Loucy (cell line): ENCODE measurements at regions not wholly inside any gene's neighbourhood (a gene's known extent, or its start where the extent isn't known, plus 50 kb on each side); places are given as distances from the start of the nearest gene placed in this dataset.

Source experiments
- H2AFZ ChIP-seq: fragments of 200-600 bp; sonication (generic); 2 replicates; pipeline ENCODE4 v1.6.0; 2016; ENCODE audit warnings: antibody characterized with exemption, mild to moderate bottlenecking, low read length, moderate library complexity
- H3F3A ChIP-seq: fragments of 200-600 bp; 2 replicates; pipeline ENCODE4 v1.6.0; 2016; ENCODE audit warnings: antibody characterized with exemption, low read depth, mild to moderate bottlenecking
- H3K27me3 ChIP-seq: fragments of 200-600 bp; sonication (generic); 2 replicates; pipeline ENCODE4 v1.6.1; 2014; ENCODE audit warnings: low read length, mild to moderate bottlenecking; ENCODE audit not compliant: insufficient read depth, poor library complexity, severe bottlenecking
- H3K36me3 ChIP-seq: fragments of 200-600 bp; sonication (generic); 2 replicates; pipeline ENCODE4 v1.6.1; 2016; ENCODE audit warnings: low read length; ENCODE audit not compliant: insufficient read depth
- H3K4me1 ChIP-seq: fragments of 200-600 bp; sonication (generic); 2 replicates; pipeline ENCODE4 v1.5.1; 2014; ENCODE audit warnings: low read length, mild to moderate bottlenecking; ENCODE audit not compliant: insufficient read depth, poor library complexity, severe bottlenecking
- H3K4me2 ChIP-seq: fragments of 200-600 bp; sonication (generic); 2 replicates; pipeline ENCODE4 v1.6.0; 2014; ENCODE audit warnings: antibody characterized with exemption, low read length, low read depth, mild to moderate bottlenecking; ENCODE audit not compliant: poor library complexity, severe bottlenecking
- H3K4me3 ChIP-seq: fragments of 200-600 bp; sonication (generic); 2 replicates; pipeline ENCODE4 v1.5.1; 2014; ENCODE audit warnings: low read length, mild to moderate bottlenecking, mixed read lengths; ENCODE audit not compliant: poor library complexity, severe bottlenecking
- H3K79me2 ChIP-seq: fragments of 200-600 bp; sonication (generic); 2 replicates; pipeline ENCODE4 v1.6.1; 2014; ENCODE audit warnings: low read length; ENCODE audit not compliant: insufficient read depth
- H3K9ac ChIP-seq: fragments of 200-600 bp; sonication (generic); 2 replicates; pipeline ENCODE4 v1.6.0; 2014; ENCODE audit warnings: mild to moderate bottlenecking, low read depth, low read length, moderate library complexity; ENCODE audit not compliant: poor library complexity, severe bottlenecking
- H3K9me2 ChIP-seq: fragments of 200-600 bp; sonication (generic); replicated peaks from 2 replicates; pipeline ENCODE4 v1.6.1; 2016; ENCODE audit warnings: low read depth, low read length, mixed read lengths
- H3K9me3 ChIP-seq: fragments of 200-600 bp; sonication (generic); 2 replicates; pipeline ENCODE4 v1.6.1; 2014; ENCODE audit warnings: mild to moderate bottlenecking, antibody characterized with exemption, low read length, low read depth; ENCODE audit not compliant: insufficient read depth
- H4K20me1 ChIP-seq: fragments of 200-600 bp; sonication (generic); 2 replicates; pipeline ENCODE4 v1.6.0; 2014; ENCODE audit warnings: antibody characterized with exemption, low read length, mild to moderate bottlenecking; ENCODE audit not compliant: insufficient read depth, poor library complexity, severe bottlenecking
- CTCF ChIP-seq: fragments of 200-600 bp; sonication (generic); conservative IDR thresholded peaks from 2 replicates; pipeline ENCODE4 v1.5.1; 2014; ENCODE audit warnings: mild to moderate bottlenecking, antibody characterized with exemption, low read length
- EZH2phosphoT487 ChIP-seq: fragments of 200-600 bp; IDR thresholded peaks from 2 replicates; pipeline ENCODE4 v1.6.1; 2018; ENCODE audit warnings: antibody characterized with exemption, mild to moderate bottlenecking, moderate library complexity, borderline replicate concordance

- no peaks in the 10 kb centered on the region for H3K36me3 ChIP-seq
- TF ChIP-seq EZH2phosphoT487 (no peak), CTCF (no peak)
- no peaks in the 10 kb centered on the region for H3F3A ChIP-seq
- no peaks in the 10 kb centered on the region for H3K9me2 ChIP-seq
- H3K9me3 ChIP-seq = peaks cover 5% of the 10 kb centered on the region; the same call in 1 of the 2 replicates
- H3K9ac ChIP-seq = no peak overlapping the region
- no peak overlapping the region for H2AFZ ChIP-seq
- H4K20me1 ChIP-seq = no peaks in the 10 kb centered on the region
- H3K27me3 ChIP-seq = no peaks in the 10 kb centered on the region
- H3K4me3 ChIP-seq = no peak overlapping the region
- no peak overlapping the region for H3K4me2 ChIP-seq
- H3K79me2 ChIP-seq = no peaks in the 10 kb centered on the region
- H3K4me1 ChIP-seq = no peaks in the 10 kb centered on the region
Observed at GRCh38 chr6:71080133-71080532, 123.3 kb upstream of the B3GAT2 start.

GRCh38 chr6:71080826-71081225, 124.0 kb upstream of the B3GAT2 start:
- Histone ChIP-seq H3K4me3 (no peak overlapping the region), H3K36me3 (no peaks in the 10 kb centered on the region), H3K9me3 (peaks cover 5% of the 10 kb centered on the region; the same call in 1 of the 2 replicates), H2AFZ (no peak overlapping the region), H4K20me1 (no peaks in the 10 kb centered on the region), H3K4me2 (no peak overlapping the region), H3K4me1 (no peaks in the 10 kb centered on the region), H3F3A (no peaks in the 10 kb centered on the region), H3K79me2 (no peaks in the 10 kb centered on the region), H3K9ac (no peak overlapping the region), H3K9me2 (no peaks in the 10 kb centered on the region), H3K27me3 (no peaks in the 10 kb centered on the region)
- no peak for TF ChIP-seq CTCF
- TF ChIP-seq EZH2phosphoT487 = no peak

GRCh38 chr6:71082033-71082650, 125.3 kb upstream of the B3GAT2 start:
- no peaks in the 10 kb centered on the region for H3K36me3 ChIP-seq
- TF ChIP-seq CTCF (no peak), EZH2phosphoT487 (no peak)
- H3K27me3 ChIP-seq = no peaks in the 10 kb centered on the region
- H3K4me1 ChIP-seq = no peaks in the 10 kb centered on the region
- H3K79me2 ChIP-seq = no peaks in the 10 kb centered on the region
- H3K9ac ChIP-seq = no peak overlapping the region
- H3K9me3 ChIP-seq = peaks cover 5% of the 10 kb centered on the region; the same call in 1 of the 2 replicates
- H3K9me2 ChIP-seq = no peaks in the 10 kb centered on the region
- H3K4me2 ChIP-seq = no peak overlapping the region
- no peaks in the 10 kb centered on the region for H4K20me1 ChIP-seq
- H3F3A ChIP-seq = no peaks in the 10 kb centered on the region
- no peak overlapping the region for H3K4me3 ChIP-seq
- no peak overlapping the region for H2AFZ ChIP-seq
